GM18502 (cell line): ENCODE measurements at regions not wholly inside any gene's neighbourhood (a gene's known extent, or its start where the extent isn't known, plus 50 kb on each side); places are given as distances from the start of the nearest gene placed in this dataset.
"Not testable (repeated sequence)": the region's sequence is repeated elsewhere in the genome, so short reads cannot be mapped to it uniquely, and the experiment has no call there.

Source experiments
- ATAC-seq: cut with Tn5 transposase; IDR thresholded peaks from one replicate; pipeline ENCODE4 v1.9.1; 2021; ENCODE audit warnings: mild to moderate bottlenecking; ENCODE audit not compliant: unreplicated experiment, poor library complexity

DNA sequence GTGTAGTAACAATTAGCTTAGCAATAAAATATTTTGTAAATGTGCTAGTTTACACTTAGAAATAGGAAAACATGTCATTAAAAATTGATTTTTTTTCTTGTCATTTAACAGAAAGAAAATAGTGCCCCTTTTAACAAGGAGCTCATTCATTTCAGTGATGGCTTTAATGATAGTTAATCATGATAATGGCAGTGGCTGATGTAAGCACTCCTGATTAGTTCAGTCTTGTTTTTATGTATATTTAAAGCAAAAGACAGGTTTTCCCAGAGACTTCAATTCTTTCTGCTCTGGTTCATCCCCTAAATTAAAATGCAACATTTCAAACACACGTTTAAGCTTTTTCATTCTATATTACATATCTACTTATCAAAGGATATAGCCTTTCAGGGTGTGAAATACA, 1039.5 kb upstream of the PCDH7 start:
- no peak for ATAC-seq

DNA sequence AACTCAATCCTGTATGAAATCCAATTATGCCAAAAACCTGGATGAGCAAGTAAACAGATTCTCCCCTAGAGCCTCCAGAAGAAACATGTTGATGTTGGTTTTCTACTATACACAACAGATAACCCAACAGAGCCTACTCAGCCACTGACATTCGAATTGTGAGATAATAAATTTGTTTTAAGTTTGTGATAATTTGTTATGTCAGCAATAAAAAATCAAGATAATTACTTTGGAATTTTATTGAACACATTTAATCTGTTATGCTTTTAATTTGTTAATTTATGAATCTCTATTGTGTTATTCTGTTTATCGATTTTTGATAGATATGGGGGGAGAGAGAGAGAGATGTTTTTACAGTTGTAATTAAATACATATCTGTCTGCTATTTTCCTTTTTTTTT, 1016.1 kb upstream of the PCDH7 start:
- no peak for ATAC-seq

DNA sequence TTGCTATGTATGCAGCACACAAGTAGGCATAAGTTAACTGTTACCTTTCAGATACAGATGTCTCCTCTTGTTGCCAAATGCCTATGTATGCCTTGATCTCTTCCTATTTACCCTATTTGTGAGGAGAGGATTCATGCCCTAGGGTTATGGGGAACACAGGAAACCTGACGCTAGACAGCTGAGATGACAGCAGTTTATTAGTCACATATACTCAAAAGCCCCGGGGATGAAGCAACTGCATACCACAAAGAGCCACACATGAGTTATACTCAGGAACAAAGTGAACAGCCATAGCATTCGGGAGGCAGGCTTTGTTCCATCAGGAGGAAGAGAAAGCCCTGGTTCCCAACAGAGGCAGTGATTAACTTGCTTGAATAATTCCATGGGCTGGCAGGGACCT, 1011.7 kb upstream of the PCDH7 start:
- no peak for ATAC-seq

DNA sequence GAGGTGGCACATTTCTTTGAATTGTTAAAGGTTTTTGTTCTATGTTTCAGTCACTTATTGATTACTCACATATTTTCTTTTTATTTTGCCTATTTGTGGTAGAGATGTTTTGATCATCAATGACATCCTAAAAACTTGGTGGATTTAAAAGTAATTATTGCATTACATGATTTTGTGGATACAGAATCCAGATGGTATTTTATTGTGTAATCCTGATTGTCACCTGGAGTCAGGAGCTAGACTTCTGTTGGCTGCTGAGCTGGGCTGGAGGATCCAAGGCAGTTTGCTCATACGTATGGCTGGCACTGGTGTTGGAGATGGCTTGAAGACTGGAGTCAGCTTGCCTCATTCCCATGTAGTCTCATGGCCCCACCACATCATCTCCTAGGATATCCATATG, 1009.6 kb upstream of the PCDH7 start:
- ATAC-seq = no peak

DNA sequence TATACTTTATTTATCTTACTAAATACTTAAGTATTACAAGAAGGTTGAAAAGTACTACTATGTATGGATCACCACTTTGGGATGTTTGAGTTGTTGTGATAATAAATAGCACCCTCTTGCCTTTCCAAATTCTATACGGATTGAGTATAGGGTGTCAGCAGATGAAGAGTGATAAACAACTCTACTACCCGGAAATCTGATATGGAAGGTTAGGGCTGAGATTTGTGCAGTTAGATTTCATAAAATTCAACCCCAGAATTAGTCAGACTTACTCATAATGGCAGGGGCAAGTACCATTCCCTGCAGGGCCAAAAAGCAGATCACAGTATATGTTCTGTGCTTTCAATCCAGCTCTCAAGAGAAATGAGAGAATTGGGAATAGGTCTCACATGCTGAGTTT, 1008.9 kb upstream of the PCDH7 start:
- ATAC-seq = no peak

DNA sequence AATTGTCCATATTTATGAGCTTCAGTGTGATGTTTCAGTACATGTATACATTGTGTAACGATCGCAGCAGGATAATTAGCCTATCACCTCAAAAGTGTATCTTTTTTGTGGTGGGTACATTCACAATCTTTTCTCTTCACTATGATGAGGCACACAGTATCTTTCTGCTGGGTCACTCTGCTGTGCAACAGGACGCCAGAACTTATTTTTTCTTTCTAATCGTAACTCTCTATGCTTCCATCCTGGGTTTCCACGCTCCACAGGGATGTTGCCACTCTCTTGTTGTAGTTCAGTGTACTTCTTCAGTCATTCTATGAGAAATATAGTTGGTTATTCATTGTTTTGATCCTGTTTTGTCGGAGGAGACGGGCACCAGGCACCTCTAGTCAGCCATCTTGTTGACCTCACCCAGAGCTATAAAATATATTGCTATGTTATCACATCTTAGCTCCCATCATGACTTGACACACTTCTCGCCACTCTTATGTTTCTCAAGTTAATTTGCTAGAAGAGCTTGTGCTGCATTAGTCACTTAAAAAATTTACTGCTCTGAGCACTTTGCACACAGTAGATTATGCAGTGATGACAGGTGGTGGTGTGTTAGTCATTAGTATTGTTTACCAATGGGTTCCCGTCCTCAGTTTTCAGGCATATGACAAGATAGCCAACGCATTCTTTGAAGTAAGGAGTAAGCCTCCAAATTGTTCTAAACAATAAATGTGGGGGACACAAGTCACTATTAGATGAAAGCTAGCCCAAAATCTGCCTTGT, 1002.7 kb upstream of the PCDH7 start:
- no peak for ATAC-seq

DNA sequence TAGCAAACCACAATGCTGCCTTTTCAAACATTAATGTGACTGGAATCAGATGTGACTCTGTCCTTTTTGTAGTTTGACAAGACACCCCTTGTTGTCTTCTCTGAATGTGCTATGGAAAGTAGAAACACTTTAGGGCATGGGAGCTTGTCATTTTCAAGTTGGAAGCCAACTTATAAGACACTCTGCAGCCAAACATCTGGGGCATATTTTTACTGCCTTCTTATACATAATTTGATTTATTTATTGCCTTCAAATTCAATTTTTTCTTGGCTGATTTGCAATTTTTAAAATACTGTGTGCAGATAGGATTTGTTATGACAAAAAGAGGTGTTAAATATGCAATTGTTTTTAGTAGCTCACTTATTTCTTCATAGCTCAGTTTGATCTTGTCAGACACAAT, 1002.0 kb upstream of the PCDH7 start:
- ATAC-seq = no peak

DNA sequence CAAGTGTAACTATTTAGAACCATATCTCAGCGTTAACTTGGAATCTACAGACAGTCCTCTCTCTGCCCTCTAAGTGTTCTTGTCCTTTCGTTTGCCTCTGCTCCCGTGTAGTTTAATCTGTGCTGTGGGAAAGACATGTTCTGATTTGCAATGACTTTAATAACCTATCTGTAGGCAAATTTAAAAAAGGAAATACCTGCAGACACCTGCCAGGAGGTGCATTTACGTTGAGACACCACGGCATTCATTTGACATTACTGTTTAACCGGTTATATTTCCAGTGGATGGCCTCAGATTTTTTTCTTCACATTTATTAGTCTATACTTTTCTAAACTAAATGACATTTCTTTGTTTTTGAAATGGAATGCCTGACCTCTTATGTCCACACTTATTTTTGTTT, 997.9 kb upstream of the PCDH7 start:
- no peak for ATAC-seq

DNA sequence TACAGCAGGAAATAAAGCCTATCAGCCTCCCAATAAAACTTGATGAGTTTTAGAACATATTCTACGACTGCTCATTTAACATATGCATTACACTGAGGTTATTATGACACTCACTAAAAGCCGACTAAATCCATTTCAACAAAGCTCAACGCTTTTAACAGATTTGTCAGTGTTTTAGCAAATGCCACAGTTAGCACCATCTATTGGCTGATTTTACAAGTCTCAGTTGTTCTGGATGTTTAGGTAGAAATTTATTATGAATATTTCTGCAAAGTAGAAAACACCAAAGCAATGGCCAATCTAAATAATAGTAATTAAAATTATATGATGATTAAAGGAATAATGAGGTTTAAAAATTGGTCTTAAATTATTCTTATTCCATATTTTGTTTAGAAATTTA, 993.2 kb upstream of the PCDH7 start:
- no peak for ATAC-seq

DNA sequence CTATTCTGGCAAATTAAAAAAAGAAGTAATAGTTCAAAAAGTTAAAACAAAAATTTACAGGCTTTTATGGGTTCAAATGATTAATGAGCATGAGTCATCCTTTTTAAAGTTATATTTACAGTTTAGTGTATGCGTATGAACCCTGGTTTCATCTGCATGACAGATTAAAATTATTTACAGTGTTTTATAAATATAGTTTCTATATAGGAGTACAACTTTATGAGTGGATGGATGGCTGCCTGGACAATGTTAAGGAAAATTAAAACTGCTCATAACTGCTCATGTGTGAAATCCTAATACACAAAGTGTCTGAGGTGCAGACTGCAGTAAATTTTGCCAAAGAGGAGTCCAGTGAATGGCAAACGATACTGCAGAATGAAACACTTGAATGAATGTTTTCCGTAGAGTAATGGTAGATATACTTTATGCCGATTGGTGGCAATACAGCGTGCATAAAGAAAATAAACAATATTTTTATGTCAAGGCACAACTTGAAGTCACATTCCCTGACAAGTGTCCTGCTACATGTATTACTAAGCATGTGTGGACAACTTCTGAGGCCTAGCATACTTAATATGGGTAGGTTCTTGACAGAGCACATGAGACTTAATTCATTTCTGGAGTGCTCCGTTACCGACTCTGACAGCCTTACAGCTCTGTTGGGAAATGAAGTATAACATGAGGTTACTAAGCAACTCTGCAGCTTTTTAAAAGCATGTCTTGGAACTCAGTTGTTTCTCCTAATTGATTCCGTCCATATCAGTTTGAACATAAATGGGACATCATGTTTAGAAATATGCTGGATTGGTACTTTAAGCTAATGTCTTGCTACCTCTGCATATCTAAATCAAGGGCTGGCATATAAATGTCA, 985.6 kb upstream of the PCDH7 start:
- ATAC-seq = no peak

DNA sequence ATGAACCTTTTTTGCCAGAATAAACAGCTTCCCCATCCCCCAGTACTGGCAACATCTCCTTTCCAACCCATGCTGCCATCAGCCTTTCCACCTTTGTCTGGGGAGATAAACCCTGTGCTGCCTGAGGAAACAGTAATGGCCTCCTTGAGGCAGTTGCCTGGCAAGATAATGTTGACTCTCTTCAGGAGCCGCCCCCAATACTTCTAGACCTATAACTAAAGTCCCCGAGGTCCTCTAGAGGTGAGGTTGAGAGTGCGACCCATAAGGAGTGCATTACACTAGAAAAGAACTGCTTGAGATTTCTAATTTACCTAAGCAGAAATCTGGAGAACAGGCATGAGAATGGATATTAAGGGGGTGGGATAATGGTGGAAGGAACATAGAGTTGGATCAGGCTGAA, 963.2 kb upstream of the PCDH7 start:
- no peak for ATAC-seq

DNA sequence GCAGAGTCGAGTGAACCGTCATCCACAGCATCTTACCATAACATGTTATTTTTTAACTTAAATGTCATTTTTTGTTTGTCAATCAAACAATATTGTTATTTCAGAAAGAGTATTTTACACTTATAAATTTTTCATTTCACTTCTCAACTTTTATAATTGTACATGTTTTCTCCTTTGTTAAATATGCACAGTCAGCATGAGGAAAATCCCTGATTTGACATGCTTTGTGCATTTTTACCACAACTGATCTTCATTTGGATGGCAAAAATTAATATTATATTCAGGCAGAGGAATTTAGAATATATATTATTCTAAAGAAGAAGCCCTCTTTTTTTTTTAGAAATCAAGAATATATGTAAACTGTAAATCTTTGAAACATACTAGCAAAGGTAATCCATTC, 958.0 kb upstream of the PCDH7 start:
- ATAC-seq = no peak

DNA sequence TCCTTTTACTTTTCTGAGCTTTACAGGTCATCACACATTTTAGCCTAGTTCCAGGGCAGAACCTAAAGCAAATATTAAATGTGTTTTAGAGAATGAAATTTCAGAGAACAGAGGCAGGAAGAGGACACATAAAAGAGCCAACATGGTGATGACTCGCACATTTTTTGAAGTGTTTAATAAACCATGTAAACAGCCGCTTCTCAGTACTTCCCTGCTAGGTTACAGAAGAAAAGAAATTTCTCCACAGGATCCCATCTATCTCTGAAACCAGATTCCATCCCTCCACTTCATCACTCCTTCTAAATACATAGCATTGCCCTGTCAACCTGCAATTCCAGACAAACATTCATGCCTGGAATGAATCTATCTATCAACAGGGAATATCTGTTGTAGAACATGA, 949.5 kb upstream of the PCDH7 start:
- ATAC-seq = no peak

DNA sequence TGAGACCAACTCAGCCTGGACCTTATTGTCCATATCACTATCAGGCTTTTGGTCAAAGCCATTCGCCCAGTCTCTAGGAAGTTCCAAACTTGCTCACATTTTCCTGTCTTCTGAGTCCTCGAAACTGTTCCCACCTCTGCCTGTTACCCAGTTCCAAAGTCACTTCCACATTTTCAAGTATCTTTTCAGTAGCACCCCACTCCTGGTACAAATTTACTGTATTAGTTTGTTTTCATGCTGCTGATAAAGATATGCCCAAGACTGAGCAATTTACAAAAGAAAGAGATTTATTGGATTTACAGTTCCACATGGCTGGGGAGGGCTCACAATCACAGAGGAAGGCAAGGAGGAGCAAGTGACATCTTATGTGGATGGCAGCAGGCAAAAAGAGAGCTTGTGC, 932.0 kb upstream of the PCDH7 start:
- not testable (repeated sequence) for ATAC-seq

DNA sequence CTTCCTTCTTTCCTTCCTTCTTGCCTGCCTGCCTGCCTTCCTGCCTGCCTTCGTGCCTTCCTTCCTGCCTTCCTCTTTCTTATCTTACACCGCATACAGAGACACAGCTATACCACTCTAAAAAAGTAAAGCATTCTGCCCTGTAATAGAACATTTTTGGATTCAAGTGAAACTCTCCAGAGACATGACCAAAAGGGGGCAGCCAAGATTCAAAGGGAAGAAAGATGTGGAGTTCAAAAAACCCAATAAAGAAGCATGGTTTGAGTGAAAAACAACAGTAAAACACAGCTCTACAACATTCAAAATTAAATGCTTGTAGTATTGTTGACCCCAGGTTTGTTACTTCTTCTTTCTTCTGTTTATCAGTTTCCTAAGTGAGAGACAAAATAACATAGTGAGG, 914.9 kb upstream of the PCDH7 start:
- no peak for ATAC-seq

DNA sequence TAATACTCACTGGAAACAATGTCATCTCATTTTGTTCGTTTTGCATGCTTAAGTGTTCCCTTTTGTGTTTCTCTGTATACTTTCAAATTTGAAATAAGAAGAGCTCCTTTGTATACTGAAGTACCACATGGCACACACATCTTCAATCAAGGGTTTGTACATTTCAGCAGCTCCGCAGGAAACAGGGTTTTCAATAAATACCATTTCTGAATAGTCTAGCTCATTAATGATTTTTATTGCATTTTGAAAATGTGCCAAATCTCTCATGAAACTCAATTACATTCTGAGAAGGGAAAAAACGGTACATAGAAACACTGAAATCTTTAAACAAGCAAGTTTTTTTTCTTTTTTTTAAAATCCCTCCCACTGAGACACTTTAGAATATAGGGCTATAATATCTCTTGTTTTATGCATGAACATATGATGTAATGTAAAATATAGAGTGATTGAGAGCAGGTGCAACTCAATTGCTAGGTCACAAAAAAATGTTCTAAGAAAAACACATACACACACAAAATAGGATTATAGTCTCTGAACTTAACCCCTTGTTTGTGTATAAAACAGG, 914.2 kb upstream of the PCDH7 start:
- ATAC-seq = no peak

DNA sequence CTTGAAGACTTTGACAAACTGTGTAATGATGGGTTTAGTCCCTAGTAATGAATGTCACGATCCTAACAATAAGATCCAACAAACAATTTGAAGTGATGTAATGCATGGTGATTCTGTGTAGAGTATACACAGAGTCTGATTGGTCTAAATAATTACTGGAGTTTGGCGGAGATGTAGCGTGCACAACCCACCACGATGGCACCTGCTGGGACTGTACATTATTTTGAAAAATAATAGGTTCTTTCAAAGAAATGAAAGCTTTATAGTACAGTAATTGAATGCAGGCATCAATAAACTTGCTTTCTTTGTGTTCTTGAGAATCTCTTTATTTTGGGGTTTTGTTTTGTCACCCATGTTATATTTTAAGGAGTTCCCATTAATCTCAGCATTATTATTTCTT, 902.2 kb upstream of the PCDH7 start:
- no peak for ATAC-seq

DNA sequence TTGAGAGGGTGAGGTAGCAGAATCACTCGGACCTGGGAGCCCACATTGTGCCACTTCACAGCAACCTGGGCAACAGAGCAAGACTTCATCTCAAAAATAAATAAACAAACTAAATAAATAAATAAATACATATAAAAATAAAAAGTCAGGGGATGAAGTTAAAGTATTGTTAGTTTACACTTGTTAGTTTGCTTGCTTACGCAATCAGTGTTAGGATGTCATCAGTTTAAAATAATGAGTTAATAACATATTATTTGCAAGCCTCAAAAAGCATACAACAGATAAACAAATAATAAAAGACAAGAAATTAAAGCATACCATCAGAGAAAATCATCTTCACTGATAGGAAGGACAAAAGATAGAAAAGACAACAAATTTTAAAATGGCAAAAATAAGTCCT, 891.1 kb upstream of the PCDH7 start:
- ATAC-seq = no peak

DNA sequence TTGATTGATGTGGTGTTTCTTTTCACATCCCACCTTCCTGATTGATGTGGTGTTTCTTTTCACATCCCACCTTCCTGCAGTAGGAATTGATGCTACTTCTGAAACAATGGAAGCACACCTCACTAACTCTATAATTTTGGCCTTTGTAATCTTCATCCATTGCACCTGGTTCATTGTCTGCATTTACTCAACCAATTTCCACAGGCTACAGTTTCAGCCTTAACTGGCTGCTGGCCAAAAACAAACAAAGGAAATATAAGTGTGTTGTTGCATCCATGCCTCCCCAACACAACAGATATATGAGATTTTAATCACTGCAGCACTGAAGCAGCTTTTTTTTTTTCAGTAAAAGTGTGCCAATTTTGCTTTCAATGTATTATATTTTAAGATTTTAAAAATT, 867.6 kb upstream of the PCDH7 start:
- no peak for ATAC-seq

DNA sequence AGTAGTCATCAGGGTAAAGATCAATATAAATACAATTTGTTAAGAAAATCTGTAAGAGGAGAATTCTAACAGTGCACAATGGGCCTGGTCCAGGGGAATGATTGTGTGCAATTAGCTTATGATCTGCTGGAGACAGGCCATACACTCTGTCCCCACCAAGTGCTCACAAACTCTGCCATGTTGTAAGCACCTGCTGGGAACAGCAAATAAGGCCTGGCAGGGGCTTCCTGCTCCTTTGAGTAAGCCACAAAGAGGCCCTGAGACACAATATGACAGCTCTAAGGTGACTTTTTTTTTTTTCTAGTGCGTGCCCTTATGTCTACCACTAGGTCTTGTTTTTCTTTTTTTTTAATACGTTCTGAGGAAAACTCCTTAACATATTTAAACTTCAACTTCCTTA, 866.3 kb upstream of the PCDH7 start:
- no peak for ATAC-seq

DNA sequence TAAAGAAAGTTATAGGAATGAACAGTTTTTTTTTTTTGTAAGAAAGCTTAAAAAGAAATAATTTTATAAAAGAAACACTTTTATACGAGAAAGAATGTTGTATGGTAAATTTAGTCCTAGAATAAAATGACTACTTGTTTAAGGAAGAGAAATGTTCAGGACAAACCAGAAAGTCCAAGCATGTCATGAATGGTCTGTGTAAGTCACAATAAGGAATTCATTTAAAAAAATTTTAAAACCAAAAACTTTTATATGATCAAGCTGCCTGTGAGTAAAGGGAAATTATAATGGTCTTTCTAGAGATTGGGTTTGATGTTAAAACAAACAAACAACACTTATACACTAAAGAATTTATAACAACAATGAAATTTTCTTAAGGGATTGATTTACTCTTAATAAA, 858.9 kb upstream of the PCDH7 start:
- ATAC-seq = no peak

DNA sequence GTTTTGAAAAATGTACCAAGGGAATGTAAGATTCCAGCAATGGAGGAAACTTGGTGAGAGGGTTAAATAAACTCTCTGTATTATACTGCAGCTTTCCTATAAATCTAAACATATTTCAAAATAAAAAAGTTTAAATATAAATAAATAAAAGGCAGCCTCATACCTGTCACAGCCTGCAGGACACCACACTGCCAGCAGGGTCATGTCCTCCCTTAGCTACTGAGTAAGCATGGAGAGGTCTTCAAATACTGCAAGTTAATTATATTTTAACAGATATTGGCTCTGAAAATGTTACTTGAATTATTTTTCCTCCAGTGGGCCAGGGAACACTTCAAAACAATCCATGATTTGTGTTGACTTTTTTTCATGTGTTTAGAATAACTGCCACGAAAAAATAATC, 852.8 kb upstream of the PCDH7 start:
- no peak for ATAC-seq
